Skeletal muscle tissue (tissue), 3 donors: ENCODE measurements at regions not wholly inside any gene's neighbourhood (a gene's known extent, or its start where the extent isn't known, plus 50 kb on each side); places are given as distances from the start of the nearest gene placed in this dataset.
"Not testable (repeated sequence)": the region's sequence is repeated elsewhere in the genome, so short reads cannot be mapped to it uniquely, and the experiment has no call there.

Source experiments
- H3K27ac ChIP-seq: one replicate; pipeline ENCODE4 v1.7.0; 2013; ENCODE audit warnings: mild to moderate bottlenecking, low read depth, low read length, inconsistent platforms
- H3K27me3 ChIP-seq, 3 donors: one replicate each; pipeline ENCODE4 v1.7.0; 2013; ENCODE audit warnings: low read length in 3 of 3; ENCODE audit not compliant: control insufficient read depth in 3 of 3, insufficient read depth in 3 of 3
- H3K36me3 ChIP-seq, 3 donors: one replicate each; pipeline ENCODE4 v1.7.0; 2013; ENCODE audit warnings: low read length in 3 of 3; ENCODE audit not compliant: control insufficient read depth in 3 of 3, insufficient read depth in 3 of 3
- H3K4me1 ChIP-seq, 3 donors: one replicate each; pipeline ENCODE4 v1.7.0; 2013; ENCODE audit warnings: low read length in 3 of 3, mild to moderate bottlenecking in 3 of 3; ENCODE audit not compliant: control insufficient read depth in 3 of 3, insufficient read depth in 3 of 3
- H3K4me3 ChIP-seq, 3 donors: one replicate each; pipeline ENCODE4 v1.7.0; 2013; ENCODE audit warnings: low read length in 3 of 3
- H3K9ac ChIP-seq, 3 donors: one replicate each; pipeline ENCODE4 v1.7.0; 2013; ENCODE audit warnings: low read length in 3 of 3, mild to moderate bottlenecking in 3 of 3, moderate library complexity in 2 of 3, low read depth in 1 of 3
- H3K9me3 ChIP-seq, 3 donors: one replicate each; pipeline ENCODE4 v1.7.0; 2013; ENCODE audit warnings: low read length in 3 of 3; ENCODE audit not compliant: control insufficient read depth in 3 of 3
- donor health status: Osteomylitis.

GRCh38 chr14:105660816-105661531, 134.6 kb downstream of the TMEM121 start:
- H3K27ac ChIP-seq = no peak overlapping the region
- no peak overlapping the region for H3K9ac ChIP-seq
- H3K36me3 ChIP-seq = no peaks in the 10 kb centered on the region
- H3K27me3 ChIP-seq = peaks cover 0 to 9% (median 4%) of the 10 kb centered on the region in 3 donors
- H3K9me3 ChIP-seq = peaks cover 5 to 9% (median 6%) of the 10 kb centered on the region in 3 donors
- H3K4me3 ChIP-seq = no peak overlapping the region
- peaks cover 0 to 2% (median 0%) of the 10 kb centered on the region in 3 donors for H3K4me1 ChIP-seq

- not testable (repeated sequence) for H3K27ac ChIP-seq, H3K4me1 ChIP-seq, H3K27me3 ChIP-seq, H3K36me3 ChIP-seq, H3K9ac ChIP-seq, H3K4me3 ChIP-seq, H3K9me3 ChIP-seq
Measured at GRCh38 chr14:105662043-105662442, 135.7 kb downstream of the TMEM121 start.

DNA sequence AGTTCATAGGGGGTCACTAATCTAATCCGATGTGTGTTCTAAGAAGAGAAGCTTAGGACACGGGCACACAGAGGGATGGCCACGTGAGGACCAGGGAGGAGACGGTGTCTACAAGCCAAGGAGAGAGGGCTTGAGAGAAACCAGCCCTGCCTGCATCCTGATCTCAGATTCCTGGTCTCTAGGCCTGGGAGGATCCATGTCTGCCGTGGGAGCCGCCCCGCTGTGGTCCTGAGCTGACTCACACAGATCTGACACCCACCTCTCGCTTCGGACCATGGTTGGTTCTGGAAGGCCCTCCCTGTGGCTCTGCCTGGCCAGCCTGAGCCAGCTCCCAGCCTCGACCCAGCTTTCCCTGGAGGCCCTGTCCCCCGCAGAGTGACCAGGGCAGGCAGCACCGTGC, 136.2 kb downstream of the TMEM121 start:
- not testable (repeated sequence) for H3K36me3 ChIP-seq, H3K4me1 ChIP-seq, H3K4me3 ChIP-seq, H3K27ac ChIP-seq, H3K27me3 ChIP-seq, H3K9ac ChIP-seq, H3K9me3 ChIP-seq

- not testable (repeated sequence) for H3K27ac ChIP-seq, H3K36me3 ChIP-seq, H3K4me3 ChIP-seq, H3K9me3 ChIP-seq, H3K9ac ChIP-seq, H3K27me3 ChIP-seq, H3K4me1 ChIP-seq
Measured at GRCh38 chr14:105663323-105663722, 136.9 kb downstream of the TMEM121 start.

- H3K27me3 ChIP-seq, H3K9ac ChIP-seq, H3K4me1 ChIP-seq, H3K27ac ChIP-seq, H3K4me3 ChIP-seq, H3K9me3 ChIP-seq, H3K36me3 ChIP-seq: not testable (repeated sequence)
Measured at GRCh38 chr14:105663818-105664596, 137.6 kb downstream of the TMEM121 start.

DNA sequence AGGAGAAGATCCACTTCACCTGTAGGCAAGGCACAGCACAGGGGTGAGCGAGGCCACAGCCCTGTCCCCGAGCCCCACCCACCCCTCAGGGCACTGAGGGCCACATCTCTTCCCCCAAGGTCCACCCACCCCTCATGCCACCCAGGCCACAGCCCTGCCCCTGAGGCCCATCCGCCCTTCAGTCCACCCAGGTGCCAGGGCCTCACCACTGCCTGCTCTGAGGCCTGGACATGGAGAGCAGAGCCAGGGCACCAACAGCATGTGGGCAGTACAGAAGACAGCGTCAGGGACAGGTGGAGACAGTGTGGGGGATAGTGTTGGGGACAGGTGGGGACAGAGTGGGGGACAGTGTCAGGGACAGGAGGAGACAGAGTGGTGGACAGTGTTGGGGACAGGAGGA, 138.3 kb downstream of the TMEM121 start:
- Histone ChIP-seq H3K4me1 (peaks cover 0 to 2% (median 0%) of the 10 kb centered on the region in 3 donors), H3K9me3 (peaks cover 0 to 9% (median 4%) of the 10 kb centered on the region in 3 donors), H3K27me3 (peaks cover 0 to 9% (median 4%) of the 10 kb centered on the region in 3 donors), H3K4me3 (no peak overlapping the region), H3K9ac (no peak overlapping the region), H3K36me3 (no peaks in the 10 kb centered on the region), H3K27ac (no peak overlapping the region)

DNA sequence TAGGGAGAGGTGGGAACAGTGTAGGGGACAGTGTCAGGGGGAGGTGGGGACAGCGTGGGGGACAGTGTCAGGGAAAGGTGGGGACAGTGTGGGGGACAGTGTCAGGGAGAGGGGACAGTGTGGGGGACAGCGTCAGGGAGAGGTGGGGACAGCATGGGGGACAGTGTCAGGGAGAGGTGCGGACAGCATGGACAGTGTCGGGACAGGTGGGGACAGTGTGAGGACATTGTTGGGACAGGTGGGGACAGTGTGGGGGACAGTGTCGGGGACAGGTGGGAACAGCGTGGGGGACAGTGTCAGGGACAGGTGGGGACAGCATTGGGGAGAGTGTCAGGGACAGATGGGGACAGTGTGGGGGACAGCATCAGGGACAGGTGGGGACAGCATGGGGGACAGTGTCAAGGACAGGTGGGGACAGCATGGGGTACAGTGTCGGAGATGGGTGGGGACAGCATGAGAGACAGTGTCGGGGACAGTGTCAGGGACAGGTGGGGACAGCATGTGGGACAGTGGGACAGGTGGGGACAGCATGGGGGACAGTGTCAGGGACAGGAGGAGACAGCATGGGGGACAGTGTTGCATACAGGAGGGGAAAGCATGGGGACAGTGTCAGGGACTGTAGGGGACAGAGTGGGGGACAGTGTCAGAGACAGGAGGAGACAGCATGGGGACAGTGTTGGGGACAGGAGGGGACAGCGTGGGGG, 139.0 kb downstream of the TMEM121 start:
- peaks cover 0 to 6% (median 0%) of the 10 kb centered on the region in 3 donors for H3K27me3 ChIP-seq
- no peaks in the 10 kb centered on the region for H3K36me3 ChIP-seq
- H3K9me3 ChIP-seq = peaks cover 0 to 3% (median 0%) of the 10 kb centered on the region in 3 donors
- no peak overlapping the region for H3K4me3 ChIP-seq
- H3K27ac ChIP-seq = no peak overlapping the region
- no peak overlapping the region for H3K9ac ChIP-seq
- peaks cover 0 to 2% (median 0%) of the 10 kb centered on the region in 3 donors for H3K4me1 ChIP-seq

DNA sequence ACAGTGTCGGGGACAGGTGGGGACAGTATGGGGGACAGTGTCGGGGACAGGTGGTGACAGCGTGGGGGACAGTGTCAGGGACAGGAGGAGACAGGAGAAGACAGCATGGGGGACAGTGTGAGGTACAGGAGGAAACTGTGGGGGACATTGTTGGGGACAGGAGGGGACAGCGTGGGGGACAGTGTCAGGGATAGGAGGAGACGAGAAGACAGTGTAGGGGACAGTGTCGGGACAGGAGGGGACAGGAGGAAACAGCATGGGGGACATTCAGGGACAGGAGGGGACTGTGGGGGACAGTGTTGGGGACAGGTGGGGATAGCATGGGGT, 139.5 kb downstream of the TMEM121 start:
- H3K36me3 ChIP-seq = no peaks in the 10 kb centered on the region
- no peak overlapping the region for H3K27ac ChIP-seq
- no peaks in the 10 kb centered on the region for H3K9me3 ChIP-seq
- no peak overlapping the region for H3K9ac ChIP-seq
- H3K4me1 ChIP-seq = peaks cover 0 to 2% (median 0%) of the 10 kb centered on the region in 3 donors
- H3K27me3 ChIP-seq = peaks cover 0 to 2% (median 0%) of the 10 kb centered on the region in 3 donors
- no peak overlapping the region for H3K4me3 ChIP-seq

DNA sequence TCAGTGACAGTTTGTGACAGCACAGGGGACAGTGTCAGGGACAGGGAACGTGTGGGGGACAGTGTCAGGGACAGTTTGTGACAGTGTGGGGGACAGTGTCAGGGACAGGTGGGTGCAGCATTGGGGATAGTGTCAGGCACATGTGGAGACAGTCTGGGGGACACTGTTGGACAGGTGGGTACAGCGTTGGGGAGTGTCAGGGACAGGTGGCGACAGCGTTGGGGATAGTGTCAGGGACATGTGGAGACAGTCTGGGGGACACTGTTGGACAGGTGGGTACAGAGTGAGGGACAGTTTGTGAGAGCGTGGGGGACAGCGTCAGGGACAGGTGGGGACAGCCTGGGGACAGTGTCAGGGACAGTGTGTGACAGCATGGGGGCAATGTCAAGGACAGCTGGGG, 140.0 kb downstream of the TMEM121 start:
- Histone ChIP-seq H3K4me3 (no peak overlapping the region), H3K4me1 (peaks cover 0 to 2% (median 0%) of the 10 kb centered on the region in 3 donors), H3K27ac (no peak overlapping the region), H3K27me3 (no peaks in the 10 kb centered on the region), H3K36me3 (no peaks in the 10 kb centered on the region), H3K9ac (no peak overlapping the region), H3K9me3 (no peaks in the 10 kb centered on the region)
